Retina (tissue), 1 donor: ENCODE measurements at regions not wholly inside any gene's neighbourhood (a gene's known extent, or its start where the extent isn't known, plus 50 kb on each side); places are given as distances from the start of the nearest gene placed in this dataset.

ENCODE experiments used
- DNase-seq: peaks from one replicate; pipeline ENCODE4 v3.0.0-alpha.2; 2016

- no peak for DNase-seq
These were observed 78.2 kb upstream of the STAC start for GRCh38 chr3:36302158-36302509.

- no peak for DNase-seq
These were observed 77.7 kb upstream of the STAC start for GRCh38 chr3:36302626-36303025.

GRCh38 chr3:36303286-36303685 lies 77.0 kb upstream of the STAC start:
- no peak for DNase-seq

GRCh38 chr3:36305929-36306520 lies 74.3 kb upstream of the STAC start:
- no peak for DNase-seq

GRCh38 chr3:36309092-36309491 lies 71.2 kb upstream of the STAC start:
- DNase-seq = no peak

- DNase-seq = no peak
These were observed 68.0 kb upstream of the STAC start for GRCh38 chr3:36312351-36312750.

- no peak for DNase-seq
These were observed 62.4 kb upstream of the STAC start for GRCh38 chr3:36317915-36318314.

GRCh38 chr3:36318621-36319200 lies 61.6 kb upstream of the STAC start:
- DNase-seq = no peak

- DNase-seq = no peak
These were observed 60.6 kb upstream of the STAC start for GRCh38 chr3:36319680-36320079.
